Panc1 (cell line): ENCODE measurements at regions not wholly inside any gene's neighbourhood (a gene's known extent, or its start where the extent isn't known, plus 50 kb on each side); places are given as distances from the start of the nearest gene placed in this dataset.

Experiments used
- ATAC-seq: fragments of 200-7000 bp; cut with Tn5 transposase; 2 replicates; pipeline ENCODE4 v1.9.1; 2020; ENCODE audit warnings: mild to moderate bottlenecking, moderate library complexity
- BruUV-seq: library from RNA; stranded (reverse); fragments of 400-500 nt; replicated peaks from 2 replicates; lab custom pipeline; 2021; lab: Mats Ljungman, UMichigan
- CTCF ChIA-PET: fragments of 300-600 bp; sonication (Branson Sonifier 250); formaldehyde crosslinking; loops from one replicate; lab custom pipeline; 2022; ENCODE audit warnings: antibody characterized with exemption; lab: Charles Lee
- POLR2A ChIA-PET: fragments of 300-600 bp; sonication (Branson Sonifier 250); formaldehyde crosslinking; loops from one replicate; lab custom pipeline; 2022; ENCODE audit warnings: antibody characterized with exemption; lab: Charles Lee
- DNase-seq: peaks from one replicate; pipeline ENCODE4 v3.0.0-alpha.2; 2010; ENCODE audit warnings: low read depth, low spot score
- H3K27ac ChIP-seq: 2 replicates; pipeline ENCODE4 v1.5.1; 2011; ENCODE audit warnings: mild to moderate bottlenecking, low read length, inconsistent platforms
- H3K27me3 ChIP-seq: fragments of 200-500 bp; sonication (Bioruptor generic); 2 replicates; pipeline ENCODE4 v1.6.0; 2014; ENCODE audit warnings: low read length, inconsistent platforms; ENCODE audit not compliant: control insufficient read depth, insufficient read depth
- H3K36me3 ChIP-seq: fragments of 200-500 bp; sonication (Bioruptor generic); 2 replicates; pipeline ENCODE4 v1.5.1; 2014; ENCODE audit warnings: inconsistent platforms, mild to moderate bottlenecking, low read length, moderate library complexity; ENCODE audit not compliant: control insufficient read depth, insufficient read depth
- H3K4me1 ChIP-seq: 2 replicates; pipeline ENCODE4 v1.5.1; 2011; ENCODE audit warnings: inconsistent platforms, mild to moderate bottlenecking, low read length, moderate library complexity; ENCODE audit not compliant: control insufficient read depth, insufficient read depth
- H3K4me3 ChIP-seq, 2 experiments: 2 replicates each; pipeline ENCODE4 v1.5.1; 2011 to 2012; ENCODE audit warnings: low read depth in 2 of 2, low read length in 2 of 2, mild to moderate bottlenecking in 2 of 2, inconsistent platforms in 1 of 2, moderate library complexity in 1 of 2
- H3K9me3 ChIP-seq: fragments of 200-500 bp; sonication (Bioruptor generic); 2 replicates; pipeline ENCODE4 v1.5.1; 2014; ENCODE audit warnings: low read depth, mild to moderate bottlenecking, inconsistent platforms, low read length, moderate library complexity; ENCODE audit not compliant: control insufficient read depth, insufficient read depth
- CTCF ChIP-seq: fragments of 450-650 bp; IDR thresholded peaks from 2 replicates; pipeline ENCODE4 v1.5.1; 2017; ENCODE audit warnings: mild to moderate bottlenecking
- POLR2AphosphoS5 ChIP-seq: IDR thresholded peaks from 2 replicates; pipeline ENCODE4 v1.6.1; 2012; ENCODE audit warnings: mild to moderate bottlenecking, low read depth, low read length, moderate library complexity
- REST ChIP-seq, 2 experiments: IDR thresholded peaks; 2 replicates each; pipeline ENCODE4 v1.6.1; 2011 to 2012; ENCODE audit warnings: low read depth in 2 of 2, control low read depth in 1 of 2, low read length in 1 of 2, mild to moderate bottlenecking in 1 of 2, moderate library complexity in 1 of 2; ENCODE audit not compliant: insufficient read depth in 1 of 2
- SIN3A ChIP-seq: IDR thresholded peaks from 2 replicates; pipeline ENCODE4 v1.6.1; 2012; ENCODE audit warnings: low read depth, mild to moderate bottlenecking, low read length, moderate library complexity, borderline replicate concordance; ENCODE audit not compliant: insufficient read depth
- TCF7L2 ChIP-seq: IDR thresholded peaks from 2 replicates; pipeline ENCODE4 v1.6.1; 2011; ENCODE audit warnings: mild to moderate bottlenecking, low read depth, low read length, inconsistent platforms
- in situ Hi-C: cut with HindIII; loops from 2 replicates; pipeline ENCODE4 v1.10.0; 2016; ENCODE audit warnings: low sequenced_read_pairs, low pct_unique_long_range_greater_than_20kb
- intact Hi-C: fragments of 100-400 bp; cut with micrococcal nuclease; formaldehyde crosslinking; loops from one replicate; pipeline ENCODE4 v1.10.0; 2022; ENCODE audit not compliant: unreplicated experiment

GRCh38 chr9:107674721-107675277 lies 185.2 kb upstream of the KLF4 start:
- Histone ChIP-seq H3K4me1 (no peaks in the 10 kb centered on the region), H3K27ac (no peak overlapping the region), H3K27me3 (no peaks in the 10 kb centered on the region), H3K4me3 (no peak overlapping the region), H3K36me3 (no peaks in the 10 kb centered on the region), H3K9me3 (no peaks in the 10 kb centered on the region)
- TF ChIP-seq REST (IDR thresholded peaks at IDR 0.05; ENCODE audit: insufficient read depth in 1 of 2, low read depth in 2 of 2, low read length in 1 of 2): no peak
- TF ChIP-seq SIN3A: no peak
- TF ChIP-seq POLR2AphosphoS5: no peak
- no peak for TF ChIP-seq TCF7L2
- TF ChIP-seq CTCF: no peak
- in situ Hi-C loops: no loop called here
- ATAC-seq (no peak), DNase-seq (no peak)
- ChIA-PET POLR2A (no interaction called here), CTCF (no interaction called here)
- intact Hi-C loops: no loop called here
- BruUV-seq: no TSS peak

- CTCF ChIA-PET: no interaction called here
- H3K27me3 ChIP-seq: no peaks in the 10 kb centered on the region
- DNase-seq: no peak
- intact Hi-C loops (no loop called here), in situ Hi-C loops (no loop called here)
- H3K4me1 ChIP-seq: no peaks in the 10 kb centered on the region
- no peaks in the 10 kb centered on the region for H3K36me3 ChIP-seq
- POLR2A ChIA-PET: no interaction called here
- BruUV-seq: no TSS peak
- H3K9me3 ChIP-seq: no peaks in the 10 kb centered on the region
- TF ChIP-seq SIN3A (no peak), POLR2AphosphoS5 (no peak), CTCF (no peak), REST (IDR thresholded peaks at IDR 0.05; ENCODE audit: insufficient read depth in 1 of 2, low read depth in 2 of 2, low read length in 1 of 2) (no peak), TCF7L2 (no peak)
- no peak overlapping the region for H3K27ac ChIP-seq
- no peak overlapping the region for H3K4me3 ChIP-seq
- ATAC-seq: no peak
Measured at GRCh38 chr9:107673861-107674720, 184.5 kb upstream of the KLF4 start.
